Loucy (cell line): ENCODE measurements at regions not wholly inside any gene's neighbourhood (a gene's known extent, or its start where the extent isn't known, plus 50 kb on each side); places are given as distances from the start of the nearest gene placed in this dataset.

Experiments
- H2AFZ ChIP-seq: fragments of 200-600 bp; sonication (generic); 2 replicates; pipeline ENCODE4 v1.6.0; 2016; ENCODE audit warnings: antibody characterized with exemption, mild to moderate bottlenecking, low read length, moderate library complexity
- H3F3A ChIP-seq: fragments of 200-600 bp; 2 replicates; pipeline ENCODE4 v1.6.0; 2016; ENCODE audit warnings: antibody characterized with exemption, low read depth, mild to moderate bottlenecking
- H3K27me3 ChIP-seq: fragments of 200-600 bp; sonication (generic); 2 replicates; pipeline ENCODE4 v1.6.1; 2014; ENCODE audit warnings: low read length, mild to moderate bottlenecking; ENCODE audit not compliant: insufficient read depth, poor library complexity, severe bottlenecking
- H3K36me3 ChIP-seq: fragments of 200-600 bp; sonication (generic); 2 replicates; pipeline ENCODE4 v1.6.1; 2016; ENCODE audit warnings: low read length; ENCODE audit not compliant: insufficient read depth
- H3K4me1 ChIP-seq: fragments of 200-600 bp; sonication (generic); 2 replicates; pipeline ENCODE4 v1.5.1; 2014; ENCODE audit warnings: low read length, mild to moderate bottlenecking; ENCODE audit not compliant: insufficient read depth, poor library complexity, severe bottlenecking
- H3K4me2 ChIP-seq: fragments of 200-600 bp; sonication (generic); 2 replicates; pipeline ENCODE4 v1.6.0; 2014; ENCODE audit warnings: antibody characterized with exemption, low read length, low read depth, mild to moderate bottlenecking; ENCODE audit not compliant: poor library complexity, severe bottlenecking
- H3K4me3 ChIP-seq: fragments of 200-600 bp; sonication (generic); 2 replicates; pipeline ENCODE4 v1.5.1; 2014; ENCODE audit warnings: low read length, mild to moderate bottlenecking, mixed read lengths; ENCODE audit not compliant: poor library complexity, severe bottlenecking
- H3K79me2 ChIP-seq: fragments of 200-600 bp; sonication (generic); 2 replicates; pipeline ENCODE4 v1.6.1; 2014; ENCODE audit warnings: low read length; ENCODE audit not compliant: insufficient read depth
- H3K9ac ChIP-seq: fragments of 200-600 bp; sonication (generic); 2 replicates; pipeline ENCODE4 v1.6.0; 2014; ENCODE audit warnings: mild to moderate bottlenecking, low read depth, low read length, moderate library complexity; ENCODE audit not compliant: poor library complexity, severe bottlenecking
- H3K9me2 ChIP-seq: fragments of 200-600 bp; sonication (generic); replicated peaks from 2 replicates; pipeline ENCODE4 v1.6.1; 2016; ENCODE audit warnings: low read depth, low read length, mixed read lengths
- H3K9me3 ChIP-seq: fragments of 200-600 bp; sonication (generic); 2 replicates; pipeline ENCODE4 v1.6.1; 2014; ENCODE audit warnings: mild to moderate bottlenecking, antibody characterized with exemption, low read length, low read depth; ENCODE audit not compliant: insufficient read depth
- H4K20me1 ChIP-seq: fragments of 200-600 bp; sonication (generic); 2 replicates; pipeline ENCODE4 v1.6.0; 2014; ENCODE audit warnings: antibody characterized with exemption, low read length, mild to moderate bottlenecking; ENCODE audit not compliant: insufficient read depth, poor library complexity, severe bottlenecking
- EZH2phosphoT487 ChIP-seq: fragments of 200-600 bp; IDR thresholded peaks from 2 replicates; pipeline ENCODE4 v1.6.1; 2018; ENCODE audit warnings: antibody characterized with exemption, mild to moderate bottlenecking, moderate library complexity, borderline replicate concordance
- TF ChIP-seq, protein P1 (sequence below): fragments of 200-600 bp; sonication (generic); conservative IDR thresholded peaks from 2 replicates; pipeline ENCODE4 v1.5.1; 2014; ENCODE audit warnings: mild to moderate bottlenecking, antibody characterized with exemption, low read length

GRCh38 chr16:73976644-73977043 lies 320.0 kb upstream of the PSMD7 start:
- H3K4me1 ChIP-seq: no peaks in the 10 kb centered on the region
- no peaks in the 10 kb centered on the region for H3K9me3 ChIP-seq
- no peaks in the 10 kb centered on the region for H4K20me1 ChIP-seq
- no peak overlapping the region for H3K4me3 ChIP-seq
- H3K9ac ChIP-seq: no peak overlapping the region
- H3K9me2 ChIP-seq: no peaks in the 10 kb centered on the region
- no peaks in the 10 kb centered on the region for H3F3A ChIP-seq
- TF ChIP-seq EZH2phosphoT487: no peak
- TF ChIP-seq, protein P1, sequence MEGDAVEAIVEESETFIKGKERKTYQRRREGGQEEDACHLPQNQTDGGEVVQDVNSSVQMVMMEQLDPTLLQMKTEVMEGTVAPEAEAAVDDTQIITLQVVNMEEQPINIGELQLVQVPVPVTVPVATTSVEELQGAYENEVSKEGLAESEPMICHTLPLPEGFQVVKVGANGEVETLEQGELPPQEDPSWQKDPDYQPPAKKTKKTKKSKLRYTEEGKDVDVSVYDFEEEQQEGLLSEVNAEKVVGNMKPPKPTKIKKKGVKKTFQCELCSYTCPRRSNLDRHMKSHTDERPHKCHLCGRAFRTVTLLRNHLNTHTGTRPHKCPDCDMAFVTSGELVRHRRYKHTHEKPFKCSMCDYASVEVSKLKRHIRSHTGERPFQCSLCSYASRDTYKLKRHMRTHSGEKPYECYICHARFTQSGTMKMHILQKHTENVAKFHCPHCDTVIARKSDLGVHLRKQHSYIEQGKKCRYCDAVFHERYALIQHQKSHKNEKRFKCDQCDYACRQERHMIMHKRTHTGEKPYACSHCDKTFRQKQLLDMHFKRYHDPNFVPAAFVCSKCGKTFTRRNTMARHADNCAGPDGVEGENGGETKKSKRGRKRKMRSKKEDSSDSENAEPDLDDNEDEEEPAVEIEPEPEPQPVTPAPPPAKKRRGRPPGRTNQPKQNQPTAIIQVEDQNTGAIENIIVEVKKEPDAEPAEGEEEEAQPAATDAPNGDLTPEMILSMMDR: no peak
- no peaks in the 10 kb centered on the region for H3K27me3 ChIP-seq
- H3K79me2 ChIP-seq: no peaks in the 10 kb centered on the region
- H3K36me3 ChIP-seq: no peaks in the 10 kb centered on the region
- H3K4me2 ChIP-seq: no peak overlapping the region
- H2AFZ ChIP-seq: no peak overlapping the region

DNA sequence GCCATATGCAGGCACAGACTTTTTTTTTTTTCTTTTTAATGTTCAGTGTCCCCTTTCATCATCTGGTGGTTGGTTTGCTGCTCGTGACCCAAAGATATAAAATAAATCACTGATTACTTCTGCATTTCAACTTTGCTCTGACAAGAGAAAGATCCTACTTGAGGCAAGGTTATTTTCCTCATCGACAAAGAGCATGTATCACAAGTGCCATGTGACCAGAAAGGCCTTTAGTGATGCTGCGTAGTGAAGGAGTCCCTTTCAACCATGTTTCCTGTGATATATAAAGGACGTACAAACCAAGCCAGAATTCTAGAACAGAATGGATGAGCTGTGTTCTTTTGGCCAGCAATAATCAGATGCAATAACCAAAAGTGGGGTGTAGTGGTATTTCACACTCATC lies 323.4 kb upstream of the PSMD7 start:
- Histone ChIP-seq H3K27me3 (no peaks in the 10 kb centered on the region), H2AFZ (no peak overlapping the region), H4K20me1 (no peaks in the 10 kb centered on the region), H3K79me2 (no peaks in the 10 kb centered on the region), H3K9ac (no peak overlapping the region), H3K4me3 (no peak overlapping the region), H3F3A (no peaks in the 10 kb centered on the region), H3K4me1 (no peaks in the 10 kb centered on the region), H3K4me2 (no peak overlapping the region), H3K36me3 (no peaks in the 10 kb centered on the region), H3K9me2 (no peaks in the 10 kb centered on the region), H3K9me3 (no peaks in the 10 kb centered on the region)
- TF ChIP-seq, protein P1: no peak
- TF ChIP-seq EZH2phosphoT487: no peak

DNA sequence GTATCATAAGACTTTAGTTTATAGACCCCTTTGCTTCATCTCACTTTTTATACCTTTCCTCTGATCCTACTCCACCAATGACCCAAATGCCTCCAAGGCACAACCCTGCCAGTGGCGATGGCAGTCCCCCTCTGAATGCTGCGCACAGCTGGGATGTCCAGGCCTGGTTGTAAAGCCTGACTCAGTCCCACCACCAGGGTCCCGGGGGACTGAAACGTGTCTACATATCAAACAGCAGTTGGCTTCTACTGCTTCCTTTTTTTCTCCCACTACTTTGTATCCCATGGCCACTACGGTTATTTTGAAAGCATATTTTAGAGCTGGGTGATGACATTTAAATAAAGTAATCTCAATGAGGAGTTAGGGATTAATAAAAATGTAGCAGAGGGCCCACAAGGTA lies 329.8 kb upstream of the PSMD7 start:
- Histone ChIP-seq H3F3A (no peaks in the 10 kb centered on the region), H3K9me3 (no peaks in the 10 kb centered on the region), H3K9me2 (no peaks in the 10 kb centered on the region), H3K9ac (no peak overlapping the region), H3K79me2 (no peaks in the 10 kb centered on the region), H2AFZ (no peak overlapping the region), H3K27me3 (no peaks in the 10 kb centered on the region), H3K4me1 (no peaks in the 10 kb centered on the region), H3K4me2 (no peak overlapping the region), H3K36me3 (no peaks in the 10 kb centered on the region), H4K20me1 (no peaks in the 10 kb centered on the region), H3K4me3 (no peak overlapping the region)
- TF ChIP-seq EZH2phosphoT487: no peak
- TF ChIP-seq, protein P1: no peak
